ENCODE measurements at regions not wholly inside any gene's neighbourhood (a gene's known extent, or its start where the extent isn't known, plus 50 kb on each side); places are given as distances from the start of the nearest gene placed in this dataset.

- no TSS peak for BruUV-seq (replicated peaks)
- no peak for ATAC-seq
- in situ Hi-C loops (cut with HindIII; ENCODE audit: low pct_unique_long_range_greater_than_20kb, low sequenced_read_pairs) (no loop called here), intact Hi-C loops (cut with micrococcal nuclease; ENCODE audit: unreplicated experiment) (no loop called here)
- no peak for DNase-seq (ENCODE audit: low read depth, low spot score)
- Histone ChIP-seq H3K9me3 (ENCODE audit: control insufficient read depth, insufficient read depth, low read depth, low read length) (no peaks in the 10 kb centered on the region), H3K36me3 (ENCODE audit: control insufficient read depth, insufficient read depth, low read length) (no peaks in the 10 kb centered on the region), H3K4me3 (ENCODE audit: low read depth in 2 of 2, low read length in 2 of 2) (no peak overlapping the region), H3K4me1 (ENCODE audit: control insufficient read depth, insufficient read depth, low read length) (no peaks in the 10 kb centered on the region), H3K27ac (ENCODE audit: low read length) (no peak overlapping the region), H3K27me3 (ENCODE audit: control insufficient read depth, insufficient read depth, low read length) (no peaks in the 10 kb centered on the region)
- no peak for TF ChIP-seq SIN3A (IDR thresholded peaks at IDR 0.05; ENCODE audit: borderline replicate concordance, insufficient read depth, low read depth, low read length)
- TF ChIP-seq POLR2AphosphoS5 (IDR thresholded peaks at IDR 0.05; ENCODE audit: low read depth, low read length), result no peak
- no peak for TF ChIP-seq CTCF (IDR thresholded peaks at IDR 0.05)
- TF ChIP-seq, protein P1, sequence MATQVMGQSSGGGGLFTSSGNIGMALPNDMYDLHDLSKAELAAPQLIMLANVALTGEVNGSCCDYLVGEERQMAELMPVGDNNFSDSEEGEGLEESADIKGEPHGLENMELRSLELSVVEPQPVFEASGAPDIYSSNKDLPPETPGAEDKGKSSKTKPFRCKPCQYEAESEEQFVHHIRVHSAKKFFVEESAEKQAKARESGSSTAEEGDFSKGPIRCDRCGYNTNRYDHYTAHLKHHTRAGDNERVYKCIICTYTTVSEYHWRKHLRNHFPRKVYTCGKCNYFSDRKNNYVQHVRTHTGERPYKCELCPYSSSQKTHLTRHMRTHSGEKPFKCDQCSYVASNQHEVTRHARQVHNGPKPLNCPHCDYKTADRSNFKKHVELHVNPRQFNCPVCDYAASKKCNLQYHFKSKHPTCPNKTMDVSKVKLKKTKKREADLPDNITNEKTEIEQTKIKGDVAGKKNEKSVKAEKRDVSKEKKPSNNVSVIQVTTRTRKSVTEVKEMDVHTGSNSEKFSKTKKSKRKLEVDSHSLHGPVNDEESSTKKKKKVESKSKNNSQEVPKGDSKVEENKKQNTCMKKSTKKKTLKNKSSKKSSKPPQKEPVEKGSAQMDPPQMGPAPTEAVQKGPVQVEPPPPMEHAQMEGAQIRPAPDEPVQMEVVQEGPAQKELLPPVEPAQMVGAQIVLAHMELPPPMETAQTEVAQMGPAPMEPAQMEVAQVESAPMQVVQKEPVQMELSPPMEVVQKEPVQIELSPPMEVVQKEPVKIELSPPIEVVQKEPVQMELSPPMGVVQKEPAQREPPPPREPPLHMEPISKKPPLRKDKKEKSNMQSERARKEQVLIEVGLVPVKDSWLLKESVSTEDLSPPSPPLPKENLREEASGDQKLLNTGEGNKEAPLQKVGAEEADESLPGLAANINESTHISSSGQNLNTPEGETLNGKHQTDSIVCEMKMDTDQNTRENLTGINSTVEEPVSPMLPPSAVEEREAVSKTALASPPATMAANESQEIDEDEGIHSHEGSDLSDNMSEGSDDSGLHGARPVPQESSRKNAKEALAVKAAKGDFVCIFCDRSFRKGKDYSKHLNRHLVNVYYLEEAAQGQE (IDR thresholded peaks at IDR 0.05; ENCODE audit: insufficient read depth in 1 of 2, low read depth in 2 of 2, low read length in 1 of 2), result no peak
- TF ChIP-seq TCF7L2 (IDR thresholded peaks at IDR 0.05; ENCODE audit: low read depth, low read length), result no peak
- ChIA-PET POLR2A (no interaction called here), CTCF (no interaction called here)
Measured at GRCh38 chr2:226409134-226409533, 390.5 kb downstream of the IRS1 start.

DNA sequence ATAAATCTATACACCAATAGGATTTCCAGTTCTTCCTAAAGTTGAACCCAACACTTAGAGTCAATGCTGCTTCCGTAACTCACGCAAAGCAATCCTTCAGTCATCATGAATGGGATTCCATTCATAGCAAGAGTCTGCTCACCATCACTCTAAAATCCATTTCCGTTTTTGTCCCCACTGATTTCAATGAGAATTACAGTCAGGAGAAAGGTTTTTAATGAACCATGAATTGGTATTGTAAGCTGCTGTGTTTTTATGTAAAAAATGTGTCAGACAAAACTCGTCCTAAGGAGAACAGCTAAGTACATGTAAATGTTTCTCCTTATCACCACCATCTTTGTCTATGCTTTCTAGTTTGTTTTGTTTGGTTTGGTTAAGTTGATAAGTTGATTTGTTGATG, 391.5 kb downstream of the IRS1 start:
- no peaks in the 10 kb centered on the region for H3K27me3 ChIP-seq (ENCODE audit: control insufficient read depth, insufficient read depth, low read length)
- no peak overlapping the region for H3K4me3 ChIP-seq (ENCODE audit: low read depth in 2 of 2, low read length in 2 of 2)
- no peak overlapping the region for H3K27ac ChIP-seq (ENCODE audit: low read length)
- no peaks in the 10 kb centered on the region for H3K4me1 ChIP-seq (ENCODE audit: control insufficient read depth, insufficient read depth, low read length)
- TF ChIP-seq SIN3A (IDR thresholded peaks at IDR 0.05; ENCODE audit: borderline replicate concordance, insufficient read depth, low read depth, low read length) (no peak), CTCF (IDR thresholded peaks at IDR 0.05) (no peak)
- intact Hi-C loops (cut with micrococcal nuclease; ENCODE audit: unreplicated experiment), result no loop called here
- in situ Hi-C loops (cut with HindIII; ENCODE audit: low pct_unique_long_range_greater_than_20kb, low sequenced_read_pairs), result no loop called here
- H3K36me3 ChIP-seq (ENCODE audit: control insufficient read depth, insufficient read depth, low read length), result no peaks in the 10 kb centered on the region
- ChIA-PET CTCF (no interaction called here), POLR2A (no interaction called here)
- DNase-seq (ENCODE audit: low read depth, low spot score) (no peak), ATAC-seq (no peak)
- BruUV-seq (replicated peaks), result no TSS peak
- no peaks in the 10 kb centered on the region for H3K9me3 ChIP-seq (ENCODE audit: control insufficient read depth, insufficient read depth, low read depth, low read length)

GRCh38 chr2:226407135-226407534, 392.5 kb downstream of the IRS1 start:
- ChIA-PET CTCF (no interaction called here), POLR2A (no interaction called here)
- in situ Hi-C loops (cut with HindIII; ENCODE audit: low pct_unique_long_range_greater_than_20kb, low sequenced_read_pairs), result no loop called here
- H3K4me3 ChIP-seq (ENCODE audit: low read depth in 2 of 2, low read length in 2 of 2), result no peak overlapping the region
- TF ChIP-seq, protein P1 (IDR thresholded peaks at IDR 0.05; ENCODE audit: insufficient read depth in 1 of 2, low read depth in 2 of 2, low read length in 1 of 2), result no peak
- TF ChIP-seq SIN3A (IDR thresholded peaks at IDR 0.05; ENCODE audit: borderline replicate concordance, insufficient read depth, low read depth, low read length), result no peak
- TF ChIP-seq POLR2AphosphoS5 (IDR thresholded peaks at IDR 0.05; ENCODE audit: low read depth, low read length), result no peak
- TF ChIP-seq TCF7L2 (IDR thresholded peaks at IDR 0.05; ENCODE audit: low read depth, low read length), result no peak
- no peak for TF ChIP-seq CTCF (IDR thresholded peaks at IDR 0.05)
- H3K27ac ChIP-seq (ENCODE audit: low read length), result no peak overlapping the region; the same call in 1 of the 2 replicates
- intact Hi-C loops (cut with micrococcal nuclease; ENCODE audit: unreplicated experiment), result no loop called here
- H3K27me3 ChIP-seq (ENCODE audit: control insufficient read depth, insufficient read depth, low read length), result no peaks in the 10 kb centered on the region
- no peaks in the 10 kb centered on the region for H3K9me3 ChIP-seq (ENCODE audit: control insufficient read depth, insufficient read depth, low read depth, low read length)
- no peak for ATAC-seq
- H3K36me3 ChIP-seq (ENCODE audit: control insufficient read depth, insufficient read depth, low read length), result no peaks in the 10 kb centered on the region
- no peak for DNase-seq (ENCODE audit: low read depth, low spot score)
- no peaks in the 10 kb centered on the region for H3K4me1 ChIP-seq (ENCODE audit: control insufficient read depth, insufficient read depth, low read length)
- BruUV-seq (replicated peaks), result no TSS peak

All from Panc1 (cell line).